PC-9 (cell line): ENCODE measurements at regions not wholly inside any gene's neighbourhood (a gene's known extent, or its start where the extent isn't known, plus 50 kb on each side); places are given as distances from the start of the nearest gene placed in this dataset.

ENCODE experiments used
- BruUV-seq: library from RNA; stranded (reverse); fragments of 400-500 nt; replicated peaks from 2 replicates; lab custom pipeline; 2021; lab: Mats Ljungman, UMichigan
- CTCF ChIA-PET: fragments of 300-600 bp; sonication (Branson Sonifier 250); formaldehyde crosslinking; loops from one replicate; lab custom pipeline; 2022; ENCODE audit warnings: antibody characterized with exemption; lab: Charles Lee
- POLR2A ChIA-PET: fragments of 300-600 bp; sonication (Branson Sonifier 250); formaldehyde crosslinking; loops from one replicate; lab custom pipeline; 2022; ENCODE audit warnings: antibody characterized with exemption; ENCODE audit not compliant: unreplicated experiment; lab: Charles Lee
- DNase-seq, 2 experiments: peaks; one replicate each; pipeline versions ENCODE4 v3.0.0 to v3.0.0-alpha.2; 2015 to 2022; ENCODE audit warnings: mixed read lengths in 1 of 2
- H2AFZ ChIP-seq: fragments of 200-600 bp; sonication (generic); 2 replicates; pipeline ENCODE4 v1.8.1; 2017; ENCODE audit warnings: antibody characterized with exemption
- H3F3A ChIP-seq: fragments of 200-600 bp; sonication (generic); 2 replicates; pipeline ENCODE4 v1.8.1; 2017; ENCODE audit warnings: antibody characterized with exemption, mild to moderate bottlenecking, low read depth; ENCODE audit not compliant: insufficient read depth
- H3K27ac ChIP-seq: fragments of 200-600 bp; sonication (generic); 2 replicates; pipeline ENCODE4 v1.6.1; 2016; ENCODE audit warnings: mixed run types
- H3K27me3 ChIP-seq: fragments of 200-600 bp; sonication (generic); 2 replicates; pipeline ENCODE4 v1.6.1; 2016; ENCODE audit warnings: low read depth, mixed run types; ENCODE audit not compliant: insufficient read depth
- H3K36me3 ChIP-seq: fragments of 200-600 bp; sonication (generic); 2 replicates; pipeline ENCODE4 v1.6.1; 2016; ENCODE audit warnings: low read depth, mixed run types
- H3K4me1 ChIP-seq: fragments of 200-600 bp; sonication (generic); replicated peaks from 2 replicates; pipeline ENCODE4 v1.6.1; 2016; ENCODE audit warnings: mixed run types; ENCODE audit not compliant: insufficient read depth
- H3K4me2 ChIP-seq: fragments of 200-600 bp; sonication (generic); 2 replicates; pipeline ENCODE4 v1.6.1; 2017; ENCODE audit warnings: mixed run types
- H3K4me3 ChIP-seq: fragments of 200-600 bp; sonication (generic); 2 replicates; pipeline ENCODE4 v1.6.1; 2016; ENCODE audit warnings: mixed run types
- H3K79me2 ChIP-seq: fragments of 200-600 bp; sonication (generic); 2 replicates; pipeline ENCODE4 v1.6.1; 2017; ENCODE audit warnings: low read depth, mixed run types
- H3K9me2 ChIP-seq: fragments of 200-600 bp; sonication (generic); 2 replicates; pipeline ENCODE4 v1.8.1; 2017; ENCODE audit warnings: mild to moderate bottlenecking; ENCODE audit not compliant: insufficient read depth
- H3K9me3 ChIP-seq: fragments of 200-600 bp; sonication (generic); 2 replicates; pipeline ENCODE4 v1.8.1; 2016; ENCODE audit warnings: low read depth; ENCODE audit not compliant: insufficient read depth
- H4K20me1 ChIP-seq: fragments of 200-600 bp; sonication (generic); 2 replicates; pipeline ENCODE4 v1.8.1; 2017; ENCODE audit not compliant: insufficient read depth
- EZH2 ChIP-seq: fragments of 200-600 bp; sonication (generic); IDR thresholded peaks from 2 replicates; pipeline ENCODE4 v1.8.0; 2017; ENCODE audit warnings: antibody characterized with exemption, low read depth
- intact Hi-C: fragments of 100-400 bp; cut with micrococcal nuclease; formaldehyde crosslinking; loops from one replicate; pipeline ENCODE4 v1.10.0; 2022; ENCODE audit not compliant: unreplicated experiment
- TF ChIP-seq, protein P1 (sequence below): fragments of 200-600 bp; sonication (generic); conservative IDR thresholded peaks from 2 replicates; pipeline ENCODE4 v1.6.1; 2017; ENCODE audit warnings: mixed run types, antibody characterized with exemption, mild to moderate bottlenecking, moderate library complexity

DNA sequence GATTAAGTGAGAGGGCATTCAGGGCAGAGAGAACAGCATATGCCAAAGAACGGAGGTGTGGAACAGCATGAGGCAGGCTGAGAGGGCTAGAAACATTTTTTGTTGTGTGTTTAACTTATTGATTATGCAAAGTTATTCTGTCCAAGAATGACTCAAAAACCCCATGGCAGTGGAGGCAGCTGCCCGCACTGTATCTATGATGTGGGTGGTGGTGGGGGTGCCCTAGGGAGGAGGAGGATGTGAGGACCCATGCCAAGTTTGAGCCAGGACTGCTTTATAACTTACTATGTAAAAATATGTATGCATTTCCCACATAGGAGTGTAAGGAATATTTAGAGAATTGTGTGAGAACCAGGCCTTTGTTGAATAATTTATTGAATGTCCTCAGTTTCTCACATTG, 85.4 kb upstream of the GNAZ start:
- TF ChIP-seq, protein P1, sequence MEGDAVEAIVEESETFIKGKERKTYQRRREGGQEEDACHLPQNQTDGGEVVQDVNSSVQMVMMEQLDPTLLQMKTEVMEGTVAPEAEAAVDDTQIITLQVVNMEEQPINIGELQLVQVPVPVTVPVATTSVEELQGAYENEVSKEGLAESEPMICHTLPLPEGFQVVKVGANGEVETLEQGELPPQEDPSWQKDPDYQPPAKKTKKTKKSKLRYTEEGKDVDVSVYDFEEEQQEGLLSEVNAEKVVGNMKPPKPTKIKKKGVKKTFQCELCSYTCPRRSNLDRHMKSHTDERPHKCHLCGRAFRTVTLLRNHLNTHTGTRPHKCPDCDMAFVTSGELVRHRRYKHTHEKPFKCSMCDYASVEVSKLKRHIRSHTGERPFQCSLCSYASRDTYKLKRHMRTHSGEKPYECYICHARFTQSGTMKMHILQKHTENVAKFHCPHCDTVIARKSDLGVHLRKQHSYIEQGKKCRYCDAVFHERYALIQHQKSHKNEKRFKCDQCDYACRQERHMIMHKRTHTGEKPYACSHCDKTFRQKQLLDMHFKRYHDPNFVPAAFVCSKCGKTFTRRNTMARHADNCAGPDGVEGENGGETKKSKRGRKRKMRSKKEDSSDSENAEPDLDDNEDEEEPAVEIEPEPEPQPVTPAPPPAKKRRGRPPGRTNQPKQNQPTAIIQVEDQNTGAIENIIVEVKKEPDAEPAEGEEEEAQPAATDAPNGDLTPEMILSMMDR: no peak
- no TSS peak for BruUV-seq
- H3K4me3 ChIP-seq: no peak overlapping the region
- no peak overlapping the region for H3K27ac ChIP-seq
- H3K9me3 ChIP-seq: peaks cover 5% of the 10 kb centered on the region; the same call in 1 of the 2 replicates
- H3K4me2 ChIP-seq: no peak overlapping the region
- ChIA-PET POLR2A (no interaction called here), CTCF (no interaction called here)
- peaks cover 45% of the 10 kb centered on the region for H3K27me3 ChIP-seq
- no peaks in the 10 kb centered on the region for H3F3A ChIP-seq
- H2AFZ ChIP-seq: no peak overlapping the region
- no peaks in the 10 kb centered on the region for H3K9me2 ChIP-seq
- H3K4me1 ChIP-seq: no peaks in the 10 kb centered on the region
- intact Hi-C loops: no loop called here
- no peaks in the 10 kb centered on the region for H4K20me1 ChIP-seq
- DNase-seq: no peak
- no peaks in the 10 kb centered on the region for H3K79me2 ChIP-seq
- H3K36me3 ChIP-seq: no peaks in the 10 kb centered on the region

DNA sequence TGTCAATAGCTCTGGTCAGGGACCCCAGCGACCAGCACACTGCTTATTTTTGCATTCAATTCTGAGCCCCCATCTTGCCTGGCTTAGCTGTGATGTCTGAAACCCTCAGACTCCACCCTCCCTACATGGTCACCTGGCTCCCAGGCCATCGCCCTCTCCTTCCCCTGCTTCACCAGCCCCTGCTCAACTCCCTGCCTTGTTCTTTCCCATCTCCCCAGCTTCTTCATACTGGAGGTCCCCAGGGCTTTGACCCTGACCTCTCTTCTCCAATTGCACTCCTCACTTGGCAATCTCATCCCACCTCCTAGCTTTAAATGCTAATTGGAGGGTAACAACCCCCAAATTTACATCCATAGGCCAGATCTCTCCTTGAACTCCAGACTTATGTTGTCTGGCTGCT, 84.3 kb upstream of the GNAZ start:
- ChIA-PET POLR2A (no interaction called here), CTCF (no interaction called here)
- no peaks in the 10 kb centered on the region for H3F3A ChIP-seq
- no peak overlapping the region for H3K27ac ChIP-seq
- no peaks in the 10 kb centered on the region for H3K36me3 ChIP-seq
- H3K27me3 ChIP-seq: peaks cover 52% of the 10 kb centered on the region
- no peaks in the 10 kb centered on the region for H3K79me2 ChIP-seq
- H3K9me2 ChIP-seq: no peaks in the 10 kb centered on the region
- H3K4me3 ChIP-seq: no peak overlapping the region
- no peaks in the 10 kb centered on the region for H3K4me1 ChIP-seq
- H2AFZ ChIP-seq: no peak overlapping the region
- intact Hi-C loops: no loop called here
- H3K4me2 ChIP-seq: no peak overlapping the region
- no peaks in the 10 kb centered on the region for H4K20me1 ChIP-seq
- TF ChIP-seq, protein P1: no peak
- no peak for TF ChIP-seq EZH2
- H3K9me3 ChIP-seq: peaks cover 5% of the 10 kb centered on the region; the same call in 1 of the 2 replicates
- no TSS peak for BruUV-seq
- no peak for DNase-seq

DNA sequence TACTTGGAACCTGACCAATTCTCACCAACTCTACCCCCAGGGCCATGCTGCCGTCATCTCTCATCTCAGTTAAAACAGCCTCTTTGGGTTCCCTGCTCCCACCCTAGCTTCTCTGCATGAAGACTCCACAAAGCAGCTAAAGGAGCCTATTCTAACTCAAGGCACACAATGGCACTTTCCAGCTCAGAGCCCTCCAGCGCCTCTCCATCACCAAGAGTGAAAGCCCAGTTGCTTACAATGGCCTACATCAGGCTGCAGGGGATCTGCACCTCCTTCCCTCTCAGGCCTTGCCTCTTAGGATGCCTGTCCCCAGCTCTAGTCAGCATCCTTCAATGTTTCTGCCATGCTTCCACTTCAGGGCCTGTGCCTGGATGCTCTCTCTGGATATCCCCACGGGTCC, 83.7 kb upstream of the GNAZ start:
- H3K27me3 ChIP-seq: peaks cover 52% of the 10 kb centered on the region
- no TSS peak for BruUV-seq

More for the DNA sequence above, 83.7 kb upstream of the GNAZ start:
- H3K9me2 ChIP-seq: no peaks in the 10 kb centered on the region
- no peak for TF ChIP-seq EZH2
- TF ChIP-seq, protein P1: no peak
- CTCF ChIA-PET: no interaction called here
- no peak overlapping the region for H3K27ac ChIP-seq
- no peak for DNase-seq
- H3K79me2 ChIP-seq: no peaks in the 10 kb centered on the region
- no peaks in the 10 kb centered on the region for H4K20me1 ChIP-seq
- no peaks in the 10 kb centered on the region for H3K36me3 ChIP-seq
- peaks cover 5% of the 10 kb centered on the region; the same call in 1 of the 2 replicates for H3K9me3 ChIP-seq
- no peaks in the 10 kb centered on the region for H3F3A ChIP-seq
- intact Hi-C loops: no loop called here
- POLR2A ChIA-PET: no interaction called here
- no peaks in the 10 kb centered on the region for H3K4me1 ChIP-seq
- H3K4me2 ChIP-seq: no peak overlapping the region
- H2AFZ ChIP-seq: no peak overlapping the region
- no peak overlapping the region for H3K4me3 ChIP-seq
